ENCODE measurements at regions not wholly inside any gene's neighbourhood (a gene's known extent, or its start where the extent isn't known, plus 50 kb on each side); places are given as distances from the start of the nearest gene placed in this dataset.
"Not testable (repeated sequence)": the region's sequence is repeated elsewhere in the genome, so short reads cannot be mapped to it uniquely, and the experiment has no call there.

DNA sequence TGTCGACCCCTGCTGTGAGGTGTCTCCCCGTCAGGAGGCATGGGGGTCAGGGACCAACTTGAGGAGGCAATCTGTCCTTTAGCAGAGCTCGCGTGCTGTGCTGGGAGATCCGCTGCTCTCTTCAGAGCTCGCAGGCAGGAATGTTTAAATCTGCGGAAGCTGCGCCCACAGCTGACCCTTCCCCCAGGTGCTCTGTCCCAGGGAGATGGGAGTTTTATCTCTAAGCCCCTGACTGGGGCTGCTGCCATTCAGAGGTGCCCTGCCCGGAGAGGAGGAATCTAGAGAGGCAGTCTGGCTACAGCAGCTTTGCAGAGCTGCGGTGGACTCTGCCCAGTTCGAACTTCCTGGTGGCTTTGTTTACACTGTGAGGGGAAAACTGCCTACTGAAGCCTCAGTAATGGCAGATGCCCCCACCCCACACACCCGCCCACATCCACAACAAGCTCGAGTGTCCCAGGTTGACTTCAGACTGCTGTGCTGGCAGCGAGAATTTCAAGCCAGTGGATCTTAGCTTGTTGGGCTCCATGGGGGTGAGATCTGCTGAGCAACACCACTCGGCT lies 133.1 kb downstream of the CENPC start:
- H3K4me1 ChIP-seq (ENCODE audit: control insufficient read depth, insufficient read depth, low read length); H3K27ac ChIP-seq (ENCODE audit: low read length); H3K27me3 ChIP-seq (ENCODE audit: control insufficient read depth, insufficient read depth, low read length); H3K9me3 ChIP-seq (replicated peaks; ENCODE audit: control insufficient read depth, low read depth, low read length); H3K4me3 ChIP-seq (ENCODE audit: low read length); DNase-seq; H3K36me3 ChIP-seq (ENCODE audit: control insufficient read depth, insufficient read depth, low read length): not testable (repeated sequence)
- 85% methylated on average over 8 of the region's 15 CpGs for WGBS (ENCODE audit: insufficient coverage)

DNA sequence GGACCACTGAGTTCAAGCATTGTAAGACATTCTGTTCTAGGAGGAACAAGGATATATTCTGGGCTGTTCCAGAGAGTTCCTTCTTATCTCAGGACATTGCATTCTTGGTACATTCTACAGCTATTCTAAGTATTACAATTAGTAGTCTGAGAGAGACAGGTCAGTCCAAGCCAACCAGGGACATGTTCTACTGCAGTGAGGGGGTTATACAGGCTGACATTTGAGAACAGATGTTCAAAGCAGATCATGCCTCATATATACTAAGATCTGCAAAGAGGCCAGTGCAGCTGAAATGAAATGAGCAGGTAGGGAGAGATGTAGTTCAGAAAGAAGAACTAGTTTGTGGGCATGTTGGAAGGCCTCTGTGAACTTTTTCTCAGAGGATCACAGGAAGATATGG lies 142.0 kb downstream of the CENPC start:
- Histone ChIP-seq H3K27me3 (ENCODE audit: control insufficient read depth, insufficient read depth, low read length) (no peaks in the 10 kb centered on the region), H3K4me3 (ENCODE audit: low read length) (no peak overlapping the region), H3K27ac (ENCODE audit: low read length) (no peak overlapping the region), H3K4me1 (ENCODE audit: control insufficient read depth, insufficient read depth, low read length) (no peaks in the 10 kb centered on the region), H3K9me3 (replicated peaks; ENCODE audit: control insufficient read depth, low read depth, low read length) (no peaks in the 10 kb centered on the region), H3K36me3 (ENCODE audit: control insufficient read depth, insufficient read depth, low read length) (no peaks in the 10 kb centered on the region)
- no peak for DNase-seq

DNA sequence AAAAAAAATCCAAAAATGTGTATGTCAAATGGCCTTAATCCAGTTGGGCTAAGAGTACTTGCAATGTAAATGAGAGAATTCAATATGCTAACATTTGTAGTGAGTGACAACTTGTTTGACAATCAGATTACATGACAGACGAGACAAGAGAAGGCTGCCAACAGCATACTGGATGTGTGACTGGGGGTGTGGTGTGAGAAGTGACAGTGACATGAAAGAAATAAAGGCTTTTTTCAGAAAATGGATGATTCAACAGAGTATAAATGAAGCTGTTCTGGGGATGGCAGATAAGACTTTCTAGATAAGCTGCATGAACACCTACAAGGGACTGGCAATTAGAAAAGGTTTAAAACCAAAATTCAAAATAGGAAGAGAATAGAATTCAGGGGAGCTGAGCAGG lies 143.4 kb downstream of the CENPC start:
- Histone ChIP-seq H3K4me3 (ENCODE audit: low read length) (no peak overlapping the region), H3K36me3 (ENCODE audit: control insufficient read depth, insufficient read depth, low read length) (no peaks in the 10 kb centered on the region), H3K27me3 (ENCODE audit: control insufficient read depth, insufficient read depth, low read length) (no peaks in the 10 kb centered on the region), H3K4me1 (ENCODE audit: control insufficient read depth, insufficient read depth, low read length) (no peaks in the 10 kb centered on the region), H3K27ac (ENCODE audit: low read length) (no peak overlapping the region), H3K9me3 (replicated peaks; ENCODE audit: control insufficient read depth, low read depth, low read length) (no peaks in the 10 kb centered on the region)
- 70% methylated on average over 1 of the region's 1 CpG for WGBS (ENCODE audit: insufficient coverage)
- DNase-seq = no peak

DNA sequence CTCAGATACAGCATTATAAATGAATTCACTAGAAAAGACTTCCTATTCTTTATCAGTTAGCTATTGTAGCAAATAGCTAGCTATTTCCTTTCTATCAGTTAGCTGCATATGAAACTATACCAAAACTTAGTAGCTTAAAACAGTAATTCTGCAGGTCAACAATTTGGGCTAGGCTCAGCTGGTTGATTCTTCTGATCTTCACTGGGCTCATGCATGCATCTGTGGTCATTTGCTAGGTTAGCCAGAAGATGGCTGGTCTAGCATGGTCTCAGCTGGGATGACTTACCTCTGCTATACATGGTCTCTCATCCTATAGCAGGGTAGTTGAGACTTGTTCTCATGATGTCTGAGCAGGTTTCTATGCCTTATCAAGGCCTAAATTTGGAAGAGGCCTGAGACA lies 147.4 kb downstream of the CENPC start:
- no peaks in the 10 kb centered on the region for H3K9me3 ChIP-seq (replicated peaks; ENCODE audit: control insufficient read depth, low read depth, low read length)
- H3K4me1 ChIP-seq (ENCODE audit: control insufficient read depth, insufficient read depth, low read length) = no peaks in the 10 kb centered on the region
- H3K4me3 ChIP-seq (ENCODE audit: low read length) = no peak overlapping the region
- H3K36me3 ChIP-seq (ENCODE audit: control insufficient read depth, insufficient read depth, low read length) = no peaks in the 10 kb centered on the region
- no peaks in the 10 kb centered on the region for H3K27me3 ChIP-seq (ENCODE audit: control insufficient read depth, insufficient read depth, low read length)
- no peak for DNase-seq
- H3K27ac ChIP-seq (ENCODE audit: low read length) = no peak overlapping the region

DNA sequence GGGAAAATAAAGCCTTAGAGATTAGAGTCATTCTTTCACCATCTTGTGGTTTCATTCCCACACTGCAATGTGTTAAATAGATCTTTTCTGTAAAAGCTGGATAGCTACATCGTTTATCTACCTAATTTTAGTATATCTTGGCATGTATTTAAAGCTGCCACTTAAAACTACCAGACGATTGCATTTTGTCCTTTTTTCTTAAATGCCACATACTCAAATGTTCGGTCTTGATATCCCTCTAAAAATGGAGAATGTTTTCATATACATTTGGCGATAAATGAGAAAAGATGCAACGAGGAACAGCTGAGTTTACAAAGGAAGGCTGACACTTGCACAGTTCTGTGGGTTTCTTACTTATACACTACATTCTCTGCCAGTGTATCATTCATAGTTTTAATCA lies 148.3 kb downstream of the CENPC start:
- WGBS (ENCODE audit: insufficient coverage) = no CpG with 5 or more reads among the region's 5 CpGs
- H3K36me3 ChIP-seq (ENCODE audit: control insufficient read depth, insufficient read depth, low read length) = no peaks in the 10 kb centered on the region
- H3K4me3 ChIP-seq (ENCODE audit: low read length) = no peak overlapping the region
- DNase-seq = no peak
- H3K4me1 ChIP-seq (ENCODE audit: control insufficient read depth, insufficient read depth, low read length) = no peaks in the 10 kb centered on the region
- H3K9me3 ChIP-seq (replicated peaks; ENCODE audit: control insufficient read depth, low read depth, low read length) = no peaks in the 10 kb centered on the region
- no peak overlapping the region for H3K27ac ChIP-seq (ENCODE audit: low read length)
- no peaks in the 10 kb centered on the region for H3K27me3 ChIP-seq (ENCODE audit: control insufficient read depth, insufficient read depth, low read length)

DNA sequence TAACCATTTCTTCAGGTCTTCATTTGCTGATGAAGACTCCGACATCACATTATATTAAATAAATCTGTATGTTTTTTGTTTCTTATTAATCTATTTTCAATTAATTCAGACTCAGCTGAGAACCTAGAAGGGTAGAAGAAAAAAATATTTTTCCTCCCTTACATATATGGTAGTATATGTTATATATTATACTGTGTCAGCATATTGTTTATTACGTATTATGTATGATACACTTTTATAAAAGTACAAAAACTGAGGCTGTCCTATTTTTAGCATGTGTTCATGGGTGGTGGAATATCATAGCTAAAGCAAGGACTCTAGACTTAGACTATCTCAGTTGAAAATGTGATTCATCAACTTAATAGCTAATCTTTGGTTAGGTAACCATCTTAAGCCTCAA lies 149.3 kb downstream of the CENPC start:
- H3K9me3 ChIP-seq (replicated peaks; ENCODE audit: control insufficient read depth, low read depth, low read length) = no peaks in the 10 kb centered on the region
- H3K27me3 ChIP-seq (ENCODE audit: control insufficient read depth, insufficient read depth, low read length) = no peaks in the 10 kb centered on the region
- no peak overlapping the region for H3K4me3 ChIP-seq (ENCODE audit: low read length)
- H3K27ac ChIP-seq (ENCODE audit: low read length) = no peak overlapping the region
- DNase-seq = no peak
- no peaks in the 10 kb centered on the region for H3K36me3 ChIP-seq (ENCODE audit: control insufficient read depth, insufficient read depth, low read length)
- no peaks in the 10 kb centered on the region for H3K4me1 ChIP-seq (ENCODE audit: control insufficient read depth, insufficient read depth, low read length)
- no CpG with 5 or more reads among the region's 2 CpGs for WGBS (ENCODE audit: insufficient coverage)

DNA sequence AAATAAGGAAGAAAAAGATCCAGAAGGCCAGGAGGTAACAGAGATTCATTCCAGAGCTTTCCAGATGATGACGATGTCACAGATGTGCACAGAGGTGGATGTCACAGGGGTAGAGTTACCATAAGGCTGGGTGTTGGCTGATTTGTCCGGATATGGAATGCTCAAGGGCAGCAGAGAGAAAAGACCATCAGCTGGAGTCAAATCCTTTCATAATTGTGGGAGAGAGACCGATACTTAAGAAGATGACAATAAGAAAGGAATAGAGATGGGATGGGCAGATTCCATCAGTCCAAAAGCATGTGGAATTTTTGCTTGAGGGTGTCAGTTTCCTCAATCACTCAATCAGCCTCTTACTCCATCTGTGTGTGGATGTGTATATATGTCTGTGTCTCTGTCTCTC lies 150.4 kb downstream of the CENPC start:
- no peak overlapping the region for H3K27ac ChIP-seq (ENCODE audit: low read length)
- H3K9me3 ChIP-seq (replicated peaks; ENCODE audit: control insufficient read depth, low read depth, low read length) = no peaks in the 10 kb centered on the region
- H3K4me3 ChIP-seq (ENCODE audit: low read length) = no peak overlapping the region
- WGBS (ENCODE audit: insufficient coverage) = 7% methylated on average over 2 of the region's 3 CpGs
- no peaks in the 10 kb centered on the region for H3K36me3 ChIP-seq (ENCODE audit: control insufficient read depth, insufficient read depth, low read length)
- H3K27me3 ChIP-seq (ENCODE audit: control insufficient read depth, insufficient read depth, low read length) = no peaks in the 10 kb centered on the region
- DNase-seq = no peak
- H3K4me1 ChIP-seq (ENCODE audit: control insufficient read depth, insufficient read depth, low read length) = no peaks in the 10 kb centered on the region

DNA sequence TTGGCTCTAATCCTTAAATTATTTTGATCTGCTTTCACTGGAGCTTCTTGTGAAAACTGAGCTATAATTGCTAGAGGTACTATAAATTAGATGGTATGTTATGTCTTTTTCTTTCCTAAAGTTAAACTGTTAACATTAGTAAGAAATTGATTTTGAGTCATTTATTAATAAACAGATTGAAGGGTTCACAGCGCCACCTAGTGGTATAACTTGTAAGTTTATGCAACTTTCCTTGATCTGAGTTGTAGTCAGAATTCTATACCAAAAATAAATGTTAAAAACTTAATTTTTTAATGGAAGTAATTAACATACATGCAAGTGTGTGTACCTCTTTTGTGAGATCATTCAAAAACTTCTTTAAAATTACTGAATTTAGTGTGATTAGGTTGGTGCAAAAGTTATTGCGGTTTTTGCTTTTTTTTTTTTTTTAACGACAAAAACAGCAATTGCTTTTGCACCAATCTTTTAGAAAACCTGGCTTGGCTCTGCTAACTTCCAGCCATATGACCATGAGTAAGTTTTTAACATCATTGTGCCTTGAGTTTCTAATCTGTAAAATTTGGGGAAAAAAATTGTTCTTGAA lies 151.5 kb downstream of the CENPC start:
- Histone ChIP-seq H3K36me3 (ENCODE audit: control insufficient read depth, insufficient read depth, low read length) (no peaks in the 10 kb centered on the region), H3K4me3 (ENCODE audit: low read length) (no peak overlapping the region), H3K4me1 (ENCODE audit: control insufficient read depth, insufficient read depth, low read length) (no peaks in the 10 kb centered on the region), H3K27me3 (ENCODE audit: control insufficient read depth, insufficient read depth, low read length) (no peaks in the 10 kb centered on the region), H3K9me3 (replicated peaks; ENCODE audit: control insufficient read depth, low read depth, low read length) (no peaks in the 10 kb centered on the region), H3K27ac (ENCODE audit: low read length) (no peak overlapping the region)
- DNase-seq = peak; percentile 42
- WGBS (ENCODE audit: insufficient coverage) = no CpG with 5 or more reads among the region's 3 CpGs

DNA sequence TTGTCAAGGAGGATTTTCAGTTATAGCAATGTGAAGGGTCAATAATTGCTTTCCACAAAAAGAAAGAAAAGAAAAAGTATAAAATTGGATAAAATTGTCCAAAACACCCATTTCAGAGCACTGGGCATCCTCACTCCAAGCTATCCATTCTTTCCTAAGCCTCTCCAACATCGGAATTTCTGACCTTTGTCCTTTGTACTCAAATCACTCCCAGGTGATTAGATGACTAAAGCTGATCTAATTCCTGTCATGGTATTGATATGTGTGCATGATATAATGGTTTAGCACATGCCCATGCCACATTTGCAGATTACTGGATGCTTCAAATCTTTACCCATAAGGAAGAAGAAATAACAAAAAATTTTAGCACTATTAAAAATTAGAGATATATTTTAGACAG lies 152.3 kb downstream of the CENPC start:
- DNase-seq = no peak
- no CpG with 5 or more reads among the region's 1 CpG for WGBS (ENCODE audit: insufficient coverage)

DNA sequence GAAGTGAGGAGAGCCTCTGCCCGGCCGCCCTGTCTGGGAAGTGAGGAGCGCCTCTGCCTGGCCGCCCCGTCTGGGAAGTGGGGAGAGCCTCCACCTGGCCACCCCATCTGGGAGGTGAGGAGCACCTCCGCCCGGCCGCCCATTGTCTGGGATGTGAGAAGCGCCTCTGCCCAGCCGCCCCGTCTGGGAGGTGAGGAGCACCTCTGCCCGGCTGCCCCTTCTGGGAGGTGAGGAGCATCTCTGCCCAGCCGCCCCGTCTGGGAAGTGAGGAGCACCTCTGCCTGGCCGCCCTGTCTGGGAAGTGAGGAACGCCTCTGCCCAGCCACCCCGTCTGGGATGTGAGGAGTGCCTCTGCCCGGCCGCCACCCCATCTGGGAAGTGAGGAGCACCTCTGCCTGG lies 163.9 kb downstream of the CENPC start:
- not testable (repeated sequence) for H3K36me3 ChIP-seq (ENCODE audit: control insufficient read depth, insufficient read depth, low read length); DNase-seq; H3K4me1 ChIP-seq (ENCODE audit: control insufficient read depth, insufficient read depth, low read length); H3K4me3 ChIP-seq (ENCODE audit: low read length); H3K27me3 ChIP-seq (ENCODE audit: control insufficient read depth, insufficient read depth, low read length); H3K9me3 ChIP-seq (replicated peaks; ENCODE audit: control insufficient read depth, low read depth, low read length); H3K27ac ChIP-seq (ENCODE audit: low read length)
- WGBS (ENCODE audit: insufficient coverage) = 96% methylated on average over 19 of the region's 19 CpGs

More for the DNA sequence above, 152.3 kb downstream of the CENPC start:
- H3K4me1 ChIP-seq (ENCODE audit: control insufficient read depth, insufficient read depth, low read length) = no peaks in the 10 kb centered on the region
- H3K27ac ChIP-seq (ENCODE audit: low read length) = no peak overlapping the region
- H3K27me3 ChIP-seq (ENCODE audit: control insufficient read depth, insufficient read depth, low read length) = no peaks in the 10 kb centered on the region
- H3K9me3 ChIP-seq (replicated peaks; ENCODE audit: control insufficient read depth, low read depth, low read length) = no peaks in the 10 kb centered on the region
- no peaks in the 10 kb centered on the region for H3K36me3 ChIP-seq (ENCODE audit: control insufficient read depth, insufficient read depth, low read length)
- H3K4me3 ChIP-seq (ENCODE audit: low read length) = no peak overlapping the region

Measured in muscle of leg (tissue), 3 donors.